ENCODE measurements at regions not wholly inside any gene's neighbourhood (a gene's known extent, or its start where the extent isn't known, plus 50 kb on each side); places are given as distances from the start of the nearest gene placed in this dataset.

GRCh38 chr17:68718465-68718864 lies 117.3 kb upstream of the FAM20A start:
- Histone ChIP-seq H3K36me3 (ENCODE audit: insufficient read depth, low read length) (no peaks in the 10 kb centered on the region), H3K4me1 (ENCODE audit: insufficient read depth, low read length) (no peaks in the 10 kb centered on the region), H2AFZ (ENCODE audit: low read depth, low read length) (no peak overlapping the region), H3K9me3 (ENCODE audit: low read length) (no peaks in the 10 kb centered on the region), H3K4me3 (ENCODE audit: low read length) (no peak overlapping the region), H3K27me3 (ENCODE audit: insufficient read depth, low read length) (peaks cover 2% of the 10 kb centered on the region)

GRCh38 chr17:68714676-68715075 lies 113.5 kb upstream of the FAM20A start:
- H3K4me3 ChIP-seq (ENCODE audit: low read length), result no peak overlapping the region
- H3K4me1 ChIP-seq (ENCODE audit: insufficient read depth, low read length), result no peaks in the 10 kb centered on the region
- H3K27me3 ChIP-seq (ENCODE audit: insufficient read depth, low read length), result peaks cover 2% of the 10 kb centered on the region
- H2AFZ ChIP-seq (ENCODE audit: low read depth, low read length), result no peak overlapping the region
- H3K36me3 ChIP-seq (ENCODE audit: insufficient read depth, low read length), result no peaks in the 10 kb centered on the region
- no peaks in the 10 kb centered on the region for H3K9me3 ChIP-seq (ENCODE audit: low read length)

- Histone ChIP-seq H2AFZ (ENCODE audit: low read depth, low read length) (no peak overlapping the region), H3K36me3 (ENCODE audit: insufficient read depth, low read length) (no peaks in the 10 kb centered on the region), H3K27me3 (ENCODE audit: insufficient read depth, low read length) (peaks cover 2% of the 10 kb centered on the region), H3K4me3 (ENCODE audit: low read length) (no peak overlapping the region), H3K9me3 (ENCODE audit: low read length) (no peaks in the 10 kb centered on the region), H3K4me1 (ENCODE audit: insufficient read depth, low read length) (no peaks in the 10 kb centered on the region)
Observed at GRCh38 chr17:68711858-68712257, 110.7 kb upstream of the FAM20A start.

GRCh38 chr17:68710976-68711375 lies 109.8 kb upstream of the FAM20A start:
- Histone ChIP-seq H3K4me1 (ENCODE audit: insufficient read depth, low read length) (no peaks in the 10 kb centered on the region), H3K27me3 (ENCODE audit: insufficient read depth, low read length) (peaks cover 2% of the 10 kb centered on the region), H3K9me3 (ENCODE audit: low read length) (no peaks in the 10 kb centered on the region), H3K4me3 (ENCODE audit: low read length) (no peak overlapping the region), H3K36me3 (ENCODE audit: insufficient read depth, low read length) (no peaks in the 10 kb centered on the region), H2AFZ (ENCODE audit: low read depth, low read length) (no peak overlapping the region)

- no peak overlapping the region for H3K4me3 ChIP-seq (ENCODE audit: low read length)
- no peaks in the 10 kb centered on the region for H3K36me3 ChIP-seq (ENCODE audit: insufficient read depth, low read length)
- H3K27me3 ChIP-seq (ENCODE audit: insufficient read depth, low read length), result no peaks in the 10 kb centered on the region
- H2AFZ ChIP-seq (ENCODE audit: low read depth, low read length), result no peak overlapping the region
- no peaks in the 10 kb centered on the region for H3K4me1 ChIP-seq (ENCODE audit: insufficient read depth, low read length)
- H3K9me3 ChIP-seq (ENCODE audit: low read length), result no peaks in the 10 kb centered on the region
Observed at GRCh38 chr17:68710035-68710780, 109.0 kb upstream of the FAM20A start.

GRCh38 chr17:68709461-68709860 lies 108.3 kb upstream of the FAM20A start:
- H3K4me1 ChIP-seq (ENCODE audit: insufficient read depth, low read length), result no peaks in the 10 kb centered on the region
- no peaks in the 10 kb centered on the region for H3K36me3 ChIP-seq (ENCODE audit: insufficient read depth, low read length)
- H3K4me3 ChIP-seq (ENCODE audit: low read length), result no peak overlapping the region
- H3K27me3 ChIP-seq (ENCODE audit: insufficient read depth, low read length), result no peaks in the 10 kb centered on the region
- no peak overlapping the region for H2AFZ ChIP-seq (ENCODE audit: low read depth, low read length)
- no peaks in the 10 kb centered on the region for H3K9me3 ChIP-seq (ENCODE audit: low read length)

GRCh38 chr17:68707031-68707430 lies 105.9 kb upstream of the FAM20A start:
- Histone ChIP-seq H2AFZ (ENCODE audit: low read depth, low read length) (no peak overlapping the region), H3K27me3 (ENCODE audit: insufficient read depth, low read length) (no peaks in the 10 kb centered on the region), H3K9me3 (ENCODE audit: low read length) (no peaks in the 10 kb centered on the region), H3K4me3 (ENCODE audit: low read length) (no peak overlapping the region), H3K36me3 (ENCODE audit: insufficient read depth, low read length) (no peaks in the 10 kb centered on the region), H3K4me1 (ENCODE audit: insufficient read depth, low read length) (no peaks in the 10 kb centered on the region)

- Histone ChIP-seq H3K4me1 (ENCODE audit: insufficient read depth, low read length) (no peaks in the 10 kb centered on the region), H2AFZ (ENCODE audit: low read depth, low read length) (no peak overlapping the region), H3K4me3 (ENCODE audit: low read length) (no peak overlapping the region), H3K9me3 (ENCODE audit: low read length) (no peaks in the 10 kb centered on the region), H3K36me3 (ENCODE audit: insufficient read depth, low read length) (no peaks in the 10 kb centered on the region), H3K27me3 (ENCODE audit: insufficient read depth, low read length) (no peaks in the 10 kb centered on the region)
Observed at GRCh38 chr17:68706356-68706920, 105.3 kb upstream of the FAM20A start.

- Histone ChIP-seq H2AFZ (ENCODE audit: low read depth, low read length) (no peak overlapping the region), H3K4me3 (ENCODE audit: low read length) (no peak overlapping the region), H3K27me3 (ENCODE audit: insufficient read depth, low read length) (no peaks in the 10 kb centered on the region), H3K4me1 (ENCODE audit: insufficient read depth, low read length) (no peaks in the 10 kb centered on the region), H3K36me3 (ENCODE audit: insufficient read depth, low read length) (no peaks in the 10 kb centered on the region), H3K9me3 (ENCODE audit: low read length) (no peaks in the 10 kb centered on the region)
Observed at GRCh38 chr17:68705714-68706076, 104.5 kb upstream of the FAM20A start.

- Histone ChIP-seq H3K4me1 (ENCODE audit: insufficient read depth, low read length) (no peaks in the 10 kb centered on the region), H3K4me3 (ENCODE audit: low read length) (no peak overlapping the region), H3K36me3 (ENCODE audit: insufficient read depth, low read length) (no peaks in the 10 kb centered on the region), H3K9me3 (ENCODE audit: low read length) (no peaks in the 10 kb centered on the region), H3K27me3 (ENCODE audit: insufficient read depth, low read length) (no peaks in the 10 kb centered on the region), H2AFZ (ENCODE audit: low read depth, low read length) (no peak overlapping the region)
Observed at GRCh38 chr17:68704871-68705713, 103.9 kb upstream of the FAM20A start.

- Histone ChIP-seq H3K36me3 (ENCODE audit: insufficient read depth, low read length) (no peaks in the 10 kb centered on the region), H3K27me3 (ENCODE audit: insufficient read depth, low read length) (no peaks in the 10 kb centered on the region), H3K4me1 (ENCODE audit: insufficient read depth, low read length) (no peaks in the 10 kb centered on the region), H3K9me3 (ENCODE audit: low read length) (no peaks in the 10 kb centered on the region), H3K4me3 (ENCODE audit: low read length) (no peak overlapping the region), H2AFZ (ENCODE audit: low read depth, low read length) (no peak overlapping the region)
Observed at GRCh38 chr17:68701046-68701445, 99.9 kb upstream of the FAM20A start.

- Histone ChIP-seq H3K27me3 (ENCODE audit: insufficient read depth, low read length) (no peaks in the 10 kb centered on the region), H3K36me3 (ENCODE audit: insufficient read depth, low read length) (no peaks in the 10 kb centered on the region), H2AFZ (ENCODE audit: low read depth, low read length) (no peak overlapping the region), H3K9me3 (ENCODE audit: low read length) (no peaks in the 10 kb centered on the region), H3K4me1 (ENCODE audit: insufficient read depth, low read length) (no peaks in the 10 kb centered on the region), H3K4me3 (ENCODE audit: low read length) (no peak overlapping the region)
Observed at GRCh38 chr17:68700421-68700820, 99.3 kb upstream of the FAM20A start.

GRCh38 chr17:68699936-68700335 lies 98.8 kb upstream of the FAM20A start:
- no peaks in the 10 kb centered on the region for H3K36me3 ChIP-seq (ENCODE audit: insufficient read depth, low read length)
- H3K4me1 ChIP-seq (ENCODE audit: insufficient read depth, low read length), result no peaks in the 10 kb centered on the region
- no peak overlapping the region for H3K4me3 ChIP-seq (ENCODE audit: low read length)
- H3K27me3 ChIP-seq (ENCODE audit: insufficient read depth, low read length), result peaks cover 1% of the 10 kb centered on the region
- H3K9me3 ChIP-seq (ENCODE audit: low read length), result no peaks in the 10 kb centered on the region
- no peak overlapping the region for H2AFZ ChIP-seq (ENCODE audit: low read depth, low read length)
